Omental fat pad (tissue), 3 donors: ENCODE measurements at regions not wholly inside any gene's neighbourhood (a gene's known extent, or its start where the extent isn't known, plus 50 kb on each side); places are given as distances from the start of the nearest gene placed in this dataset.

Experiments used
- ATAC-seq: fragments of 150-250 bp; one replicate; pipeline ENCODE4 v1.9.1; 2016; ENCODE audit warnings: mild to moderate bottlenecking, moderate library complexity; ENCODE audit not compliant: low FRiP score
- DNase-seq: peaks from one replicate; pipeline ENCODE4 v3.0.0-alpha.2; 2019; ENCODE audit warnings: low spot score
- CTCF ChIP-seq, 3 donors: fragments of 450-650 bp; IDR thresholded peaks; one replicate each; pipeline ENCODE4 v1.5.1; 2016 to 2017; ENCODE audit warnings: antibody characterized with exemption in 3 of 3, mild to moderate bottlenecking in 3 of 3, moderate library complexity in 2 of 3

- TF ChIP-seq CTCF (IDR thresholded peaks at IDR 0.05): no peak
- DNase-seq (no peak), ATAC-seq (no peak)
Observed at GRCh38 chr21:27567381-27567780, 600.5 kb upstream of the ADAMTS5 start.

- ATAC-seq: no peak
- no peak for DNase-seq
Observed at GRCh38 chr21:27566521-27566920, 599.6 kb upstream of the ADAMTS5 start.

GRCh38 chr21:27565364-27565763 lies 598.5 kb upstream of the ADAMTS5 start:
- TF ChIP-seq CTCF (IDR thresholded peaks at IDR 0.05): no peak
- DNase-seq: no peak
- no peak for ATAC-seq

More at GRCh38 chr21:27566521-27566920, 599.6 kb upstream of the ADAMTS5 start:
- TF ChIP-seq CTCF (IDR thresholded peaks at IDR 0.05): no peak

GRCh38 chr21:27564684-27565301 lies 597.9 kb upstream of the ADAMTS5 start:
- TF ChIP-seq CTCF (IDR thresholded peaks at IDR 0.05): no peak
- DNase-seq (no peak), ATAC-seq (no peak)

- ATAC-seq (no peak), DNase-seq (no peak)
- TF ChIP-seq CTCF (IDR thresholded peaks at IDR 0.05): no peak
Observed at GRCh38 chr21:27562303-27562702, 595.4 kb upstream of the ADAMTS5 start.

GRCh38 chr21:27561116-27561515 lies 594.2 kb upstream of the ADAMTS5 start:
- no peak for TF ChIP-seq CTCF (IDR thresholded peaks at IDR 0.05)
- ATAC-seq: no peak
- no peak for DNase-seq

- no peak for DNase-seq
- TF ChIP-seq CTCF (IDR thresholded peaks at IDR 0.05): no peak
- ATAC-seq: no peak
Observed at GRCh38 chr21:27557356-27557755, 590.5 kb upstream of the ADAMTS5 start.
